Ishikawa (cell line): ENCODE measurements at regions not wholly inside any gene's neighbourhood (a gene's known extent, or its start where the extent isn't known, plus 50 kb on each side); places are given as distances from the start of the nearest gene placed in this dataset.

ENCODE experiments used
- CEBPB ChIP-seq: IDR thresholded peaks from 2 replicates; pipeline ENCODE4 v1.6.1; 2012
- CREB1 ChIP-seq: IDR thresholded peaks from 2 replicates; pipeline ENCODE4 v1.6.1; 2012; ENCODE audit warnings: low read depth
- EGR1 ChIP-seq: IDR thresholded peaks from 2 replicates; pipeline ENCODE4 v1.6.1; 2012
- EP300 ChIP-seq: IDR thresholded peaks from 2 replicates; pipeline ENCODE4 v1.6.1; 2012; ENCODE audit warnings: borderline replicate concordance
- FOXM1 ChIP-seq: IDR thresholded peaks from 2 replicates; pipeline ENCODE4 v1.6.1; 2012; ENCODE audit warnings: low read depth, borderline replicate concordance
- MAX ChIP-seq: IDR thresholded peaks from 2 replicates; pipeline ENCODE4 v1.6.1; 2012
- NFIC ChIP-seq: IDR thresholded peaks from 2 replicates; pipeline ENCODE4 v1.6.1; 2012
- RAD21 ChIP-seq: IDR thresholded peaks from 2 replicates; pipeline ENCODE4 v1.6.1; 2012; ENCODE audit warnings: low read depth
- REST ChIP-seq: IDR thresholded peaks from 2 replicates; pipeline ENCODE4 v1.6.1; 2012; ENCODE audit warnings: low read depth, mild to moderate bottlenecking
- TAF1 ChIP-seq: IDR thresholded peaks from 2 replicates; pipeline ENCODE4 v1.6.1; 2012; ENCODE audit warnings: low read depth, mild to moderate bottlenecking
- TCF12 ChIP-seq: IDR thresholded peaks from 2 replicates; pipeline ENCODE4 v1.6.1; 2012; ENCODE audit warnings: low read depth
- TEAD4 ChIP-seq: IDR thresholded peaks from 2 replicates; pipeline ENCODE4 v1.6.1; 2012
- USF1 ChIP-seq: IDR thresholded peaks from 2 replicates; pipeline ENCODE4 v1.6.1; 2012
- YY1 ChIP-seq: IDR thresholded peaks from 2 replicates; pipeline ENCODE4 v1.6.1; 2012; ENCODE audit warnings: low read depth
- ZBTB7A ChIP-seq: IDR thresholded peaks from 2 replicates; pipeline ENCODE4 v1.6.1; 2012; ENCODE audit warnings: low read depth

GRCh38 chr20:58136149-58136484 is 92.3 kb downstream of the ANKRD60 start:
- TF ChIP-seq YY1 (no peak), REST (no peak), FOXM1 (no peak), EGR1 (no peak), MAX (no peak), TAF1 (no peak), CEBPB (no peak), CREB1 (no peak), EP300 (no peak), USF1 (no peak), ZBTB7A (no peak), TEAD4 (no peak), TCF12 (no peak), NFIC (no peak), RAD21 (no peak)

GRCh38 chr20:58135441-58136148 is 92.9 kb downstream of the ANKRD60 start:
- no peak for TF ChIP-seq FOXM1
- TF ChIP-seq REST: no peak
- no peak for TF ChIP-seq USF1
- TF ChIP-seq CREB1: no peak
- TF ChIP-seq ZBTB7A: no peak
- TF ChIP-seq TAF1: no peak
- TF ChIP-seq EGR1: no peak
- no peak for TF ChIP-seq EP300
- TF ChIP-seq NFIC: no peak
- no peak for TF ChIP-seq CEBPB
- TF ChIP-seq TEAD4: no peak
- TF ChIP-seq TCF12: no peak
- TF ChIP-seq MAX: no peak

GRCh38 chr20:58133020-58133808 is 95.2 kb downstream of the ANKRD60 start:
- TF ChIP-seq ZBTB7A: no peak
- no peak for TF ChIP-seq USF1
- no peak for TF ChIP-seq FOXM1
- TF ChIP-seq TAF1: no peak
- no peak for TF ChIP-seq REST
- no peak for TF ChIP-seq MAX
- no peak for TF ChIP-seq EGR1
- TF ChIP-seq RAD21: no peak
- TF ChIP-seq EP300: no peak
- TF ChIP-seq NFIC: no peak
- TF ChIP-seq TEAD4: no peak
- no peak for TF ChIP-seq TCF12
- TF ChIP-seq YY1: no peak
- TF ChIP-seq CEBPB: no peak
- TF ChIP-seq CREB1: no peak
